Muscle layer of duodenum (tissue), 2 donors: ENCODE measurements at regions not wholly inside any gene's neighbourhood (a gene's known extent, or its start where the extent isn't known, plus 50 kb on each side); places are given as distances from the start of the nearest gene placed in this dataset.

ENCODE experiments used
- H3K27ac ChIP-seq: one replicate; pipeline ENCODE4 v1.7.0; 2013; ENCODE audit warnings: mild to moderate bottlenecking, low read length
- H3K27me3 ChIP-seq: one replicate; pipeline ENCODE4 v1.7.0; 2013; ENCODE audit warnings: low read depth, mild to moderate bottlenecking, control low read depth, low read length
- H3K36me3 ChIP-seq, 2 donors: one replicate each; pipeline ENCODE4 v1.7.0; 2013; ENCODE audit warnings: low read length in 2 of 2, control low read depth in 1 of 2, mild to moderate bottlenecking in 1 of 2; ENCODE audit not compliant: insufficient read depth in 2 of 2, control insufficient read depth in 1 of 2
- H3K4me1 ChIP-seq, 2 donors: one replicate each; pipeline ENCODE4 v1.7.0; 2013; ENCODE audit warnings: low read length in 2 of 2, mild to moderate bottlenecking in 2 of 2, control low read depth in 1 of 2, moderate library complexity in 1 of 2; ENCODE audit not compliant: insufficient read depth in 2 of 2, control insufficient read depth in 1 of 2
- H3K4me3 ChIP-seq, 2 donors: one replicate each; pipeline ENCODE4 v1.7.0; 2013; ENCODE audit warnings: low read length in 2 of 2, low read depth in 1 of 2, mild to moderate bottlenecking in 1 of 2
- H3K9me3 ChIP-seq, 2 donors: one replicate each; pipeline ENCODE4 v1.7.0; 2013; ENCODE audit warnings: low read length in 2 of 2, control low read depth in 1 of 2, mild to moderate bottlenecking in 1 of 2; ENCODE audit not compliant: control insufficient read depth in 1 of 2
- donor health status: healthy.

GRCh38 chr13:84029396-84029795 is 147.1 kb upstream of the SLITRK1 start:
- H3K36me3 ChIP-seq, result no peaks in the 10 kb centered on the region
- H3K9me3 ChIP-seq, result no peaks in the 10 kb centered on the region
- H3K27ac ChIP-seq, result no peak overlapping the region
- no peaks in the 10 kb centered on the region for H3K27me3 ChIP-seq
- no peak overlapping the region for H3K4me3 ChIP-seq
- H3K4me1 ChIP-seq, result no peaks in the 10 kb centered on the region

- no peak overlapping the region for H3K4me3 ChIP-seq
- no peaks in the 10 kb centered on the region for H3K36me3 ChIP-seq
- no peaks in the 10 kb centered on the region for H3K9me3 ChIP-seq
- H3K27me3 ChIP-seq, result no peaks in the 10 kb centered on the region
- no peaks in the 10 kb centered on the region for H3K4me1 ChIP-seq
- no peak overlapping the region for H3K27ac ChIP-seq
Observed at GRCh38 chr13:84025824-84026223, 143.6 kb upstream of the SLITRK1 start.

- Histone ChIP-seq H3K36me3 (no peaks in the 10 kb centered on the region), H3K9me3 (no peaks in the 10 kb centered on the region), H3K27me3 (no peaks in the 10 kb centered on the region), H3K4me3 (no peak overlapping the region), H3K4me1 (no peaks in the 10 kb centered on the region), H3K27ac (no peak overlapping the region)
Observed at GRCh38 chr13:83996415-83996814, 114.1 kb upstream of the SLITRK1 start.

GRCh38 chr13:83995930-83996329 is 113.7 kb upstream of the SLITRK1 start:
- Histone ChIP-seq H3K9me3 (no peaks in the 10 kb centered on the region), H3K27ac (no peak overlapping the region), H3K27me3 (no peaks in the 10 kb centered on the region), H3K4me3 (no peak overlapping the region), H3K36me3 (no peaks in the 10 kb centered on the region), H3K4me1 (no peaks in the 10 kb centered on the region)

GRCh38 chr13:83992566-83993358 is 110.5 kb upstream of the SLITRK1 start:
- Histone ChIP-seq H3K27me3 (no peaks in the 10 kb centered on the region), H3K4me1 (no peaks in the 10 kb centered on the region), H3K36me3 (no peaks in the 10 kb centered on the region), H3K9me3 (no peaks in the 10 kb centered on the region), H3K4me3 (no peak overlapping the region), H3K27ac (no peak overlapping the region)

GRCh38 chr13:83987394-83987793 is 105.1 kb upstream of the SLITRK1 start:
- Histone ChIP-seq H3K4me3 (no peak overlapping the region), H3K27ac (no peak overlapping the region), H3K9me3 (no peaks in the 10 kb centered on the region), H3K27me3 (no peaks in the 10 kb centered on the region), H3K36me3 (no peaks in the 10 kb centered on the region), H3K4me1 (no peaks in the 10 kb centered on the region)

GRCh38 chr13:83984793-83985192 is 102.5 kb upstream of the SLITRK1 start:
- no peak overlapping the region for H3K4me3 ChIP-seq
- H3K36me3 ChIP-seq, result no peaks in the 10 kb centered on the region
- H3K9me3 ChIP-seq, result no peaks in the 10 kb centered on the region
- no peaks in the 10 kb centered on the region for H3K27me3 ChIP-seq
- H3K4me1 ChIP-seq, result no peaks in the 10 kb centered on the region
- H3K27ac ChIP-seq, result no peak overlapping the region

- H3K9me3 ChIP-seq, result no peaks in the 10 kb centered on the region
- H3K4me1 ChIP-seq, result no peaks in the 10 kb centered on the region
- H3K27ac ChIP-seq, result no peak overlapping the region
- H3K4me3 ChIP-seq, result no peak overlapping the region
- H3K27me3 ChIP-seq, result no peaks in the 10 kb centered on the region
- no peaks in the 10 kb centered on the region for H3K36me3 ChIP-seq
Observed at GRCh38 chr13:83980331-83980730, 98.1 kb upstream of the SLITRK1 start.

GRCh38 chr13:83975655-83976165 is 93.4 kb upstream of the SLITRK1 start:
- no peaks in the 10 kb centered on the region for H3K36me3 ChIP-seq
- H3K4me3 ChIP-seq, result no peak overlapping the region
- H3K27me3 ChIP-seq, result no peaks in the 10 kb centered on the region
- H3K27ac ChIP-seq, result no peak overlapping the region
- H3K9me3 ChIP-seq, result no peaks in the 10 kb centered on the region
- no peaks in the 10 kb centered on the region for H3K4me1 ChIP-seq

- no peak overlapping the region for H3K4me3 ChIP-seq
- no peaks in the 10 kb centered on the region for H3K27me3 ChIP-seq
- H3K9me3 ChIP-seq, result no peaks in the 10 kb centered on the region
- H3K27ac ChIP-seq, result no peak overlapping the region
- no peaks in the 10 kb centered on the region for H3K36me3 ChIP-seq
- no peaks in the 10 kb centered on the region for H3K4me1 ChIP-seq
Observed at GRCh38 chr13:83958531-83958930, 76.3 kb upstream of the SLITRK1 start.

- no peaks in the 10 kb centered on the region for H3K27me3 ChIP-seq
- no peak overlapping the region for H3K4me3 ChIP-seq
- no peaks in the 10 kb centered on the region for H3K4me1 ChIP-seq
- H3K36me3 ChIP-seq, result no peaks in the 10 kb centered on the region
- no peak overlapping the region for H3K27ac ChIP-seq
- no peaks in the 10 kb centered on the region for H3K9me3 ChIP-seq
Observed at GRCh38 chr13:83955011-83955410, 72.7 kb upstream of the SLITRK1 start.

- Histone ChIP-seq H3K4me1 (no peaks in the 10 kb centered on the region), H3K36me3 (no peaks in the 10 kb centered on the region), H3K9me3 (no peaks in the 10 kb centered on the region), H3K4me3 (no peak overlapping the region), H3K27ac (no peak overlapping the region), H3K27me3 (no peaks in the 10 kb centered on the region)
Observed at GRCh38 chr13:83953916-83954315, 71.6 kb upstream of the SLITRK1 start.
